Hepatocyte (in vitro differentiated cells): ENCODE measurements at regions not wholly inside any gene's neighbourhood (a gene's known extent, or its start where the extent isn't known, plus 50 kb on each side); places are given as distances from the start of the nearest gene placed in this dataset.

Experiments
- EZH2 ChIP-seq: fragments of 200-600 bp; sonication (generic); IDR thresholded peaks from 2 replicates; pipeline ENCODE4 v1.6.1; 2016; ENCODE audit warnings: antibody characterized with exemption, mild to moderate bottlenecking, borderline replicate concordance
- EZH2phosphoT487 ChIP-seq: fragments of 200-600 bp; sonication (generic); IDR thresholded peaks from one replicate; pipeline ENCODE4 v1.6.1; 2018; ENCODE audit warnings: antibody characterized with exemption, mild to moderate bottlenecking, low read depth, moderate library complexity; ENCODE audit not compliant: unreplicated experiment, severe bottlenecking
- TF ChIP-seq, protein P1 (sequence below): fragments of 200-600 bp; sonication (generic); IDR thresholded peaks from 2 replicates; pipeline ENCODE4 v1.5.1; 2016; ENCODE audit warnings: antibody characterized with exemption, mild to moderate bottlenecking; ENCODE audit not compliant: poor library complexity

DNA sequence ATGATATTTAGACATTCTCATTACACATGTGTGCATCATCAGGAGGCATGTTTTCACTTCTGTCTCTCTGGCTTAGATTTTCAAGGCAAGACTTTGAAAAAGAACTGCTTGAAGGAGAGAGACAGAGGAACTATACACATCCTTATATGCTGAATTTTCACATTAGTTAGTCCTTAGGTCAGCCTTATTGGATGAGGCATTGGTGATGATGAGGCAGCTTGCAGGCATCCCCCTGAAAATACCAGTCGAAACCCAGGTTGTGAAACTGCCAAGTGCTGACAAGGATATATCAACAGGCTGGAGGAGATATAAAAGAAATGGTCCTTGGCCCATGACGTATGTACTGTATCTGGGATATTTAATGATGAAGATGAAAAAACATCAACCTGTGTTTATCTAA, 297.2 kb upstream of the AADAT start:
- TF ChIP-seq, protein P1, sequence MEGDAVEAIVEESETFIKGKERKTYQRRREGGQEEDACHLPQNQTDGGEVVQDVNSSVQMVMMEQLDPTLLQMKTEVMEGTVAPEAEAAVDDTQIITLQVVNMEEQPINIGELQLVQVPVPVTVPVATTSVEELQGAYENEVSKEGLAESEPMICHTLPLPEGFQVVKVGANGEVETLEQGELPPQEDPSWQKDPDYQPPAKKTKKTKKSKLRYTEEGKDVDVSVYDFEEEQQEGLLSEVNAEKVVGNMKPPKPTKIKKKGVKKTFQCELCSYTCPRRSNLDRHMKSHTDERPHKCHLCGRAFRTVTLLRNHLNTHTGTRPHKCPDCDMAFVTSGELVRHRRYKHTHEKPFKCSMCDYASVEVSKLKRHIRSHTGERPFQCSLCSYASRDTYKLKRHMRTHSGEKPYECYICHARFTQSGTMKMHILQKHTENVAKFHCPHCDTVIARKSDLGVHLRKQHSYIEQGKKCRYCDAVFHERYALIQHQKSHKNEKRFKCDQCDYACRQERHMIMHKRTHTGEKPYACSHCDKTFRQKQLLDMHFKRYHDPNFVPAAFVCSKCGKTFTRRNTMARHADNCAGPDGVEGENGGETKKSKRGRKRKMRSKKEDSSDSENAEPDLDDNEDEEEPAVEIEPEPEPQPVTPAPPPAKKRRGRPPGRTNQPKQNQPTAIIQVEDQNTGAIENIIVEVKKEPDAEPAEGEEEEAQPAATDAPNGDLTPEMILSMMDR: no peak
- TF ChIP-seq EZH2 (no peak), EZH2phosphoT487 (no peak)
